Breast epithelium (tissue), 4 donors: ENCODE measurements at regions not wholly inside any gene's neighbourhood (a gene's known extent, or its start where the extent isn't known, plus 50 kb on each side); places are given as distances from the start of the nearest gene placed in this dataset.

Experiments used
- DNase-seq, 2 donors: peaks; one replicate each; pipeline ENCODE4 v3.0.0-alpha.2; 2019; ENCODE audit warnings: low spot score in 2 of 2
- H3K27ac ChIP-seq, 2 donors: fragments of 200-600 bp; sonication (generic) in 1 of 2; one replicate each; pipeline ENCODE4 v1.5.1; 2016 to 2019; ENCODE audit warnings: mild to moderate bottlenecking in 1 of 2
- H3K27me3 ChIP-seq, 2 donors: fragments of 200-600 bp; sonication (generic) in 1 of 2; one replicate each; pipeline versions ENCODE4 v1.5.1 to v1.6.0; 2017 to 2019; ENCODE audit warnings: control low read depth in 1 of 2, mild to moderate bottlenecking in 1 of 2
- H3K36me3 ChIP-seq: fragments of 200-600 bp; one replicate; pipeline ENCODE4 v1.5.1; 2019
- H3K4me1 ChIP-seq, 2 donors: fragments of 200-600 bp; sonication (generic); one replicate each; pipeline ENCODE4 v1.5.1; 2016 to 2019; ENCODE audit warnings: control low read depth in 1 of 2
- H3K4me3 ChIP-seq, 3 donors: fragments of 200-600 bp; sonication (generic); 1 replicate in 2 of 3; 2 replicates in 1 of 3; pipeline ENCODE4 v1.5.1; 2016 to 2019; ENCODE audit warnings: mild to moderate bottlenecking in 3 of 3, moderate library complexity in 2 of 3
- H3K9me3 ChIP-seq, 2 donors: fragments of 200-600 bp; sonication (generic) in 1 of 2; one replicate each; pipeline ENCODE4 v1.5.1; 2016 to 2019; ENCODE audit warnings: control low read depth in 1 of 2
- CTCF ChIP-seq, 3 donors: fragments of 450-650 bp; IDR thresholded peaks; one replicate each; pipeline ENCODE4 v1.5.1; 2016 to 2017; ENCODE audit warnings: antibody characterized with exemption in 3 of 3, mild to moderate bottlenecking in 3 of 3, moderate library complexity in 3 of 3
- POLR2A ChIP-seq: fragments of 450-650 bp; IDR thresholded peaks from one replicate; pipeline ENCODE4 v1.6.1; 2016; ENCODE audit warnings: antibody characterized with exemption, mild to moderate bottlenecking, moderate library complexity
- POLR2AphosphoS5 ChIP-seq, 3 donors: sonication (generic); formaldehyde crosslinking; IDR thresholded peaks; one replicate each; pipeline ENCODE4 v1.6.1; 2017; ENCODE audit warnings: antibody characterized with exemption in 3 of 3
- intact Hi-C: fragments of 100-400 bp; cut with DNase I; formaldehyde crosslinking; loops from one replicate; pipeline ENCODE4 v1.15.1; 2023; ENCODE audit warnings: low total_unique reads

GRCh38 chr5:110362261-110362660, 364.2 kb downstream of the TMEM232 start:
- H3K27me3 ChIP-seq: no peaks in the 10 kb centered on the region
- TF ChIP-seq CTCF (IDR thresholded peaks at IDR 0.05) (no peak), POLR2AphosphoS5 (IDR thresholded peaks at IDR 0.05) (no peak), POLR2A (no peak)
- H3K36me3 ChIP-seq: no peaks in the 10 kb centered on the region
- no peaks in the 10 kb centered on the region for H3K4me1 ChIP-seq
- H3K9me3 ChIP-seq: no peaks in the 10 kb centered on the region
- DNase-seq: no peak
- no peak overlapping the region for H3K4me3 ChIP-seq
- no peak overlapping the region for H3K27ac ChIP-seq
- intact Hi-C loops: loop anchor here (5.0 kb wide), 1 partner anchor 685 kb away; no protein-coding TSS in a partner anchor

- H3K36me3 ChIP-seq: no peaks in the 10 kb centered on the region
- no peaks in the 10 kb centered on the region for H3K4me1 ChIP-seq
- H3K27me3 ChIP-seq: no peaks in the 10 kb centered on the region
- TF ChIP-seq POLR2A (no peak), POLR2AphosphoS5 (IDR thresholded peaks at IDR 0.05) (no peak), CTCF (IDR thresholded peaks at IDR 0.05) (no peak)
- no peaks in the 10 kb centered on the region for H3K9me3 ChIP-seq
- H3K27ac ChIP-seq: no peak overlapping the region
- intact Hi-C loops: no loop called here
- no peak overlapping the region for H3K4me3 ChIP-seq
- DNase-seq: no peak
These were observed 359.8 kb downstream of the TMEM232 start for GRCh38 chr5:110366716-110367115.
